ENCODE measurements at regions not wholly inside any gene's neighbourhood (a gene's known extent, or its start where the extent isn't known, plus 50 kb on each side); places are given as distances from the start of the nearest gene placed in this dataset.

DNA sequence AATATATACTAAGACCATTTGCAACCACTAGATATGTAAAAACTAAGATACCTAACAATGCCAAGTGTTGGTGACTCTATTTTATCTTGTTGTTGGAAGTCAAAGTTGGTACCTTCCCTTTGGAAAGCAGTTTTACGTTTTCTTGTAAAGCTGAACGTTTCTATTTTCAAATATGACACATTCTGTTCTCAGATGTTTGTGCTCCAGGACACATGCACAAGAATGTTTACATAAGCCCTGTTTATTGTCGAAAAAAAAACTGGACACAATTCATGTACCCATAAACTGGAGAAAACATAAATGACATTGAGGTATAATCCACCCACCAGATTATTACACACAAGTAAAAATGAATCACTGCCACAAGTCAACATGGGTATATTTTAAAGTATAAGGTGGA is 967.4 kb downstream of the BCL11B start:
- TF ChIP-seq POLR2A (IDR thresholded peaks at IDR 0.05; ENCODE audit: low read depth, low read length) (no peak), PAX5 (IDR thresholded peaks at IDR 0.05; ENCODE audit: insufficient read depth, low read length, severe bottlenecking) (no peak), SPI1 (IDR thresholded peaks at IDR 0.05; ENCODE audit: low read depth, low read length) (no peak), POU2F2 (IDR thresholded peaks at IDR 0.05; ENCODE audit: low read depth, low read length) (no peak), POLR2AphosphoS5 (IDR thresholded peaks at IDR 0.05; ENCODE audit: low read depth, low read length) (no peak), TAF1 (IDR thresholded peaks at IDR 0.05; ENCODE audit: low read depth, low read length) (no peak)
- DNase-seq (ENCODE audit: insufficient read length, low spot score) (no peak), FAIRE-seq (no peak)

DNA sequence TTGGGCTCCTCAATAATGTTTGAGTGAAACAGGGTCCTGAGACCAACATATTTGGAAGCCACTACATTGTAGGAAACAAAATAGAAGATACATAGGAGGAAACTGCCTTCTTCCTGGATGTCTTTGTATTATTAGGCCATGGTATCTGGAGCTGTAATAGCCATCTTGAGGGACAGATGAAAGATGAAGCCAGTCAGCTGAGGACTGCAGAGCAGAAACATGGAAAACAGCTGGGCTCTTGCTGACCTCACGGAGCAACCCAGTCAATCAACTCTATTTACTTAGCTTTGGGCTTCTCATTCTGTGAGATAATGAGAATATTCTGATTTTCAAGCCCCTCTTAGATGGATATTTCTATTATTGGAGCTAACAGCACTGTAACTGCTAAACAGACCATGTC is 962.4 kb downstream of the BCL11B start:
- DNase-seq (ENCODE audit: insufficient read length, low spot score) (no peak), FAIRE-seq (no peak)
- TF ChIP-seq POU2F2 (IDR thresholded peaks at IDR 0.05; ENCODE audit: low read depth, low read length), result no peak
- no peak for TF ChIP-seq PAX5 (IDR thresholded peaks at IDR 0.05; ENCODE audit: insufficient read depth, low read length, severe bottlenecking)

DNA sequence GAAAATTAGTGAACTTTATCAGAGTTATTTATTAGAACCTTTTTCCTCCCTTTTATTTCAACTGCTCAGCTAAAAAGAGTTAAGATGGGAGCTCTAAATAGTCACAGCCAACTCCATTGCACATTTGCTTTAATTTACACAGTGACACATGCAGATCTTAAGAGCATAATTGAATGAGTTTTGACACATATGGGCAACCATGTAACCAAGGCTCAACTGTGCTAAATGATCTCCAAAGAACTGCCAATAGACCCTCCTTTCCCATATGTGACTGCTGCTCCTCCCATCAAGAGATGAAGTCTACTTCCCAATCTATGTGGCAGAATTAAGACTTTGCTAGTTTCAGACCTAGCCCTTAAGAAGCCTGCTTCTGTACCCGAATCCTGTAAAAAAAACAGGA is 960.0 kb downstream of the BCL11B start:
- TF ChIP-seq TAF1 (IDR thresholded peaks at IDR 0.05; ENCODE audit: low read depth, low read length), result no peak
- TF ChIP-seq SPI1 (IDR thresholded peaks at IDR 0.05; ENCODE audit: low read depth, low read length), result no peak
- no peak for TF ChIP-seq PAX5 (IDR thresholded peaks at IDR 0.05; ENCODE audit: insufficient read depth, low read length, severe bottlenecking)
- FAIRE-seq (no peak), DNase-seq (ENCODE audit: insufficient read length, low spot score) (no peak)

DNA sequence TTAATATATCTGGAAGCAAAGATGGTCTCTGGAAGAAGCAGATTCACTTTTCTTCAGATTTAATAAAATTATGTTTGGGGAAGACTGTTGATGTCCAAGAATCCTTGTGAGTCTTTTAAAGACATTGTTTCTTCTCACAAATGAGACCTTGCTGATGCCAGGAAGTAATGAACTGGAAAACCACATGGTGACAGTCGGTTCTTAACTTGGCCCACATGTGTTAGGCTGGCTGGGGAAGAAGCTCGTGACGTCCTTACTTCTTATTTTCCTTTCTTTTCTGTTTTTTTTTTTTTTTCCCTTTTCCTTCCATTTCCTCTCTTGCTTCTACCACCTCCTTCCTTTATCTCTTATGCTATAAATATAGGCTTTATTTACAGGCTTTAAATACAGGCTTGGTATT is 950.2 kb downstream of the BCL11B start:
- TF ChIP-seq POLR2A (IDR thresholded peaks at IDR 0.05; ENCODE audit: low read depth, low read length), result no peak
- no peak for TF ChIP-seq POLR2AphosphoS5 (IDR thresholded peaks at IDR 0.05; ENCODE audit: low read depth, low read length)
- no peak for TF ChIP-seq TAF1 (IDR thresholded peaks at IDR 0.05; ENCODE audit: low read depth, low read length)
- TF ChIP-seq POU2F2 (IDR thresholded peaks at IDR 0.05; ENCODE audit: low read depth, low read length), result no peak
- no peak for TF ChIP-seq SPI1 (IDR thresholded peaks at IDR 0.05; ENCODE audit: low read depth, low read length)
- no peak for TF ChIP-seq PAX5 (IDR thresholded peaks at IDR 0.05; ENCODE audit: insufficient read depth, low read length, severe bottlenecking)
- FAIRE-seq (no peak), DNase-seq (ENCODE audit: insufficient read length, low spot score) (no peak)

DNA sequence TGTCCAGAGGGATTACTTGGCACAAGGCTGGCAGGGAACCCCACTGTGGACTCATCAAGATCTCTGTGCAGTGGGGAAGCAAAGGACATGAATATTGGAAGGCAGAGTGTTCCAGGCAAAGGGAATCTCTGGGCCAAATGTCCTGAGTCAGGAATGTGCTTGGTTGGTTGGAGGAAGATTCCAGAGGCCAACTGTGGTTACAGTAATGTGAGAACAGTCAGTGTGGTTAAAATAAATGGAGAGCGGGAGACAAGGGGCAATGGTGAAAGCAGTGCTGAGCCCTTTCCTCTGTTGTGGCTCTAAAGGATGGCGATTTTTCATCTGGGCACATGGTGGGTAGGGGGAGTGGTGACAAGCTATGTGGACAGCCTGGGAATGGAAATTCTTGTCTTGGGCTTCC is 948.2 kb downstream of the BCL11B start:
- DNase-seq (ENCODE audit: insufficient read length, low spot score) (no peak), FAIRE-seq (no peak)
- TF ChIP-seq POLR2A (IDR thresholded peaks at IDR 0.05; ENCODE audit: low read depth, low read length) (no peak), POLR2AphosphoS5 (IDR thresholded peaks at IDR 0.05; ENCODE audit: low read depth, low read length) (no peak), SPI1 (IDR thresholded peaks at IDR 0.05; ENCODE audit: low read depth, low read length) (no peak)

DNA sequence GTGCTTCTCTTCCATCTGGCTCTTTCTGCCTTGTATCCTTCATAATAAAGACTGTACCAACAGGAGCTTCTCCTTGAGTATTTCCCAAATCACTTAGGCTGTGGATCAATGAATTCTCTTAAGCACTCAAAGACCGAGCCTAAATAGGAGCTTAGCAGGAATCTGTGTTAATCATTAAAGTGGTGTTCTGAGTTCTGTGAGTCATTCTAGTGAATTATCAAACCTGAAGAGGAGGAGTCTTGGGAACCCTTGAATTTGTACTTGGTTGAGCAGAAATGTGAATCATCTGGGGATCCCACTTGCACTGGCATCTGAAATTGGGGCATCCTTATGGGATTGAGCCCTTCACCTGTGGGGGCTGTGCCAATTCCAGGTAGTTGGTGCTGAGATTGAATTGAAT is 946.2 kb downstream of the BCL11B start:
- no peak for FAIRE-seq
- no peak for DNase-seq (ENCODE audit: insufficient read length, low spot score)
- TF ChIP-seq POLR2AphosphoS5 (IDR thresholded peaks at IDR 0.05; ENCODE audit: low read depth, low read length) (no peak), PAX5 (IDR thresholded peaks at IDR 0.05; ENCODE audit: insufficient read depth, low read length, severe bottlenecking) (no peak), TAF1 (IDR thresholded peaks at IDR 0.05; ENCODE audit: low read depth, low read length) (no peak), POU2F2 (IDR thresholded peaks at IDR 0.05; ENCODE audit: low read depth, low read length) (no peak), SPI1 (IDR thresholded peaks at IDR 0.05; ENCODE audit: low read depth, low read length) (no peak), POLR2A (IDR thresholded peaks at IDR 0.05; ENCODE audit: low read depth, low read length) (no peak)

DNA sequence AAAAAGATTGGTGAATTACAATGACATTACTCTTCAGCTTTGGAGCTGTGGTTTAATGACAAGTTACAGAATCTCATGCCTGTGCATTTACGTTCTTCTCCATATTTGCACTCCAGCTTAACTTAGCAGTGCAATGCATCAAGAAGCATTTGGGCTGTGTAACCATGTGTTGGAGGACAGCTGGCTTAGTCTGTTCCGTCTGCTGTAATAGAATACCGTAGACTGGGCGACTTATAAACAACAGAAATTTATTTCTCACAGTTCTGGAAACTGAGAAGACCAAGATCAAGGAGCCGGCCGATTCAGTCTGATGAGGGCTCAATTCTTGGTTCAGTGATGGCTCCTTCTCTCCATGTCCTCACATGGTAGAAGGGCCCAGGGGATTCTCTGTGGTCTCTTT is 943.5 kb downstream of the BCL11B start:
- TF ChIP-seq PAX5 (IDR thresholded peaks at IDR 0.05; ENCODE audit: insufficient read depth, low read length, severe bottlenecking) (no peak), TAF1 (IDR thresholded peaks at IDR 0.05; ENCODE audit: low read depth, low read length) (no peak), SPI1 (IDR thresholded peaks at IDR 0.05; ENCODE audit: low read depth, low read length) (no peak), POLR2AphosphoS5 (IDR thresholded peaks at IDR 0.05; ENCODE audit: low read depth, low read length) (no peak), POLR2A (IDR thresholded peaks at IDR 0.05; ENCODE audit: low read depth, low read length) (no peak), POU2F2 (IDR thresholded peaks at IDR 0.05; ENCODE audit: low read depth, low read length) (no peak)
- DNase-seq (ENCODE audit: insufficient read length, low spot score), result no peak
- no peak for FAIRE-seq

DNA sequence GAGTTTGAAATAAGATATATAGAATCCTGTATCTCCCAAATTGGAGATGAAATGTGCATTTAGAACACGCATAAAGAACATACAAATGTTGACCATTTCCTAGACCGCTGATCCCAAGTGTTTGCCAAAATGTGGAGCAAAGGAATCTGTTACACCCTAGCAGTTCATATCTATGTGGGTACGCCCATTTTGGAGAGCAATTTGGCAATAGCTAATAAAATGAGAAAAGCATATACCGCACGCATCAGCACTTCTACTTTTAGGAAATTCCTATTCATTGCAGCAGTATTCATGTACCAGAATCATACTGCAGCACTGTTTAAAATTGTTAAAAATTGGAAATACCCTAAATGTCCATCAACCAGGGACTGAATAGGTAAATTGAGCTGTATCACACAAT is 937.8 kb downstream of the BCL11B start:
- no peak for FAIRE-seq
- TF ChIP-seq SPI1 (IDR thresholded peaks at IDR 0.05; ENCODE audit: low read depth, low read length), result no peak
- TF ChIP-seq POLR2AphosphoS5 (IDR thresholded peaks at IDR 0.05; ENCODE audit: low read depth, low read length), result no peak
- TF ChIP-seq POLR2A (IDR thresholded peaks at IDR 0.05; ENCODE audit: low read depth, low read length), result no peak
- no peak for TF ChIP-seq POU2F2 (IDR thresholded peaks at IDR 0.05; ENCODE audit: low read depth, low read length)
- TF ChIP-seq PAX5 (IDR thresholded peaks at IDR 0.05; ENCODE audit: insufficient read depth, low read length, severe bottlenecking), result no peak
- no peak for TF ChIP-seq TAF1 (IDR thresholded peaks at IDR 0.05; ENCODE audit: low read depth, low read length)
- no peak for DNase-seq (ENCODE audit: insufficient read length, low spot score)

DNA sequence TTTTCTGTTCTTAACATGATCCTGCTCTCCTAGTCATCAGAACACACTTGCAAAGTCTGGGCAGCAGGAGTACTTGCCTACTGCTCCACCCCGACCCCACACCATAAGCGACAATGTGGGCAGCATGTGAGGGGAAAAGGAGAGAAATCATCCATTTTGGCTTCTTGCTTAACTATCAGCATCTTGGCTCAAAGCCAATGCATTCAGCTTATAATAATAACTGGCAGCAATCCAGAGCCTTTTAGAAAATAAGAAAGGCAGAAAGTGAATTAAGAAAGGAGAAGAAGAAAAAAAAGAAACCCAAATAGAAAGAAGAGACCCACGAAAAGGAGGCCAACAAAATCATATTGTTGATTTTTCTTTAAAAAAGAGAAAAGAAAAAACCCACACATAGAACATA is 930.8 kb downstream of the BCL11B start:
- DNase-seq (ENCODE audit: insufficient read length, low spot score) (no peak), FAIRE-seq (no peak)
- no peak for TF ChIP-seq POLR2AphosphoS5 (IDR thresholded peaks at IDR 0.05; ENCODE audit: low read depth, low read length)
- no peak for TF ChIP-seq POLR2A (IDR thresholded peaks at IDR 0.05; ENCODE audit: low read depth, low read length)
- no peak for TF ChIP-seq TAF1 (IDR thresholded peaks at IDR 0.05; ENCODE audit: low read depth, low read length)
- TF ChIP-seq POU2F2 (IDR thresholded peaks at IDR 0.05; ENCODE audit: low read depth, low read length), result no peak
- no peak for TF ChIP-seq SPI1 (IDR thresholded peaks at IDR 0.05; ENCODE audit: low read depth, low read length)
- no peak for TF ChIP-seq PAX5 (IDR thresholded peaks at IDR 0.05; ENCODE audit: insufficient read depth, low read length, severe bottlenecking)

DNA sequence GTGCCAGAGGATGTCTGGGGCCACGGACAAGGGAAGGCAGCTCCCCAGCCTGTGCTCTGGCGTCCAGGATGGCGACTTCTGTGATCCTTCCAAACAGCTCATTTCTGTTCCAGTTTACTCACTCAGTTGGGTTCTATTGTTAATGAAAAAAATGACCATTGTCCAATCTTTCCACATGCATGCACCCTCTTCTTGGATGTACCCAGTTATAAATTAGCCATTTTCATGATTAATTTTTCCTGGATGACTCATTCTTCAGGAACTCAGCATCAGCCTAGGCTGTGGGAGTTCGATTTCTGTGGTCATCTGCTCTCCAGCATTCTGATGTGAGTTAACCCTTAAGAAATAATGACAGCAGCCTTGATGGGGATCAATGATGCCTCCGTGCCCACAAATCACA is 926.8 kb downstream of the BCL11B start:
- FAIRE-seq (no peak), DNase-seq (ENCODE audit: insufficient read length, low spot score) (no peak)
- no peak for TF ChIP-seq TAF1 (IDR thresholded peaks at IDR 0.05; ENCODE audit: low read depth, low read length)
- no peak for TF ChIP-seq POU2F2 (IDR thresholded peaks at IDR 0.05; ENCODE audit: low read depth, low read length)
- no peak for TF ChIP-seq SPI1 (IDR thresholded peaks at IDR 0.05; ENCODE audit: low read depth, low read length)
- no peak for TF ChIP-seq PAX5 (IDR thresholded peaks at IDR 0.05; ENCODE audit: insufficient read depth, low read length, severe bottlenecking)
- TF ChIP-seq POLR2AphosphoS5 (IDR thresholded peaks at IDR 0.05; ENCODE audit: low read depth, low read length), result no peak
- no peak for TF ChIP-seq POLR2A (IDR thresholded peaks at IDR 0.05; ENCODE audit: low read depth, low read length)

Data from GM12891 (cell line).